HepG2 (cell line): ENCODE measurements at regions not wholly inside any gene's neighbourhood (a gene's known extent, or its start where the extent isn't known, plus 50 kb on each side); places are given as distances from the start of the nearest gene placed in this dataset.

Source experiments
- POLR2AphosphoS5 ChIP-seq: IDR thresholded peaks from 2 replicates; pipeline ENCODE4 v1.6.1; 2012; ENCODE audit warnings: low read depth, low read length
- TF ChIP-seq, protein P1 (sequence below): sonication (generic); formaldehyde crosslinking; IDR thresholded peaks from 2 replicates; pipeline ENCODE4 v1.5.0; 2020; ENCODE audit warnings: mild to moderate bottlenecking, missing genetic modification reagents, moderate library complexity
- TF ChIP-seq, protein P2 (sequence below): sonication (generic); formaldehyde crosslinking; IDR thresholded peaks from 2 replicates; pipeline ENCODE4 v1.4.0; 2020; ENCODE audit warnings: missing genetic modification reagents, mild to moderate bottlenecking, borderline replicate concordance
- TF ChIP-seq, protein P3 (sequence below): sonication (generic); formaldehyde crosslinking; IDR thresholded peaks from 2 replicates; pipeline ENCODE4 v1.5.0; 2020; ENCODE audit warnings: mild to moderate bottlenecking, missing genetic modification reagents, borderline replicate concordance

DNA sequence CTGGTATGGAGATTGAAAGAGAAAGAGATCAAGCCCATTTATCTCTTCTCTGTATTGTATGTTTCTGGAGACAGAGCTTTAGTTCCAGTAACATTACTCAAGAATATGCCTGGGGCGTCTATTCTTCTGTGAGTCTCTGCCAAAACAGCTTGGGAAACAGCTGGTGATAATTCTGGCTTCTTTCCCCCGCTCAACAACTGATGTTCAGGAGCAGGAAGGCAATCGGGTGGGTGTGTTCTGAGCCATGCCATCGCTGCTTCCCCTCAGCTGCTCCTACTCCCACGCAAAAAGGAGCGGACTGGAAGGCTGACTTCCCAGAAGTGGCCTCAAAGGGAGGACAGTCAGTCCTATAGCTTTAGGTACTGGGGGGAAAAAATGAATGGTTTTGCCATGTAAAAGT lies 695.1 kb downstream of the PLCL1 start:
- TF ChIP-seq, protein P1, sequence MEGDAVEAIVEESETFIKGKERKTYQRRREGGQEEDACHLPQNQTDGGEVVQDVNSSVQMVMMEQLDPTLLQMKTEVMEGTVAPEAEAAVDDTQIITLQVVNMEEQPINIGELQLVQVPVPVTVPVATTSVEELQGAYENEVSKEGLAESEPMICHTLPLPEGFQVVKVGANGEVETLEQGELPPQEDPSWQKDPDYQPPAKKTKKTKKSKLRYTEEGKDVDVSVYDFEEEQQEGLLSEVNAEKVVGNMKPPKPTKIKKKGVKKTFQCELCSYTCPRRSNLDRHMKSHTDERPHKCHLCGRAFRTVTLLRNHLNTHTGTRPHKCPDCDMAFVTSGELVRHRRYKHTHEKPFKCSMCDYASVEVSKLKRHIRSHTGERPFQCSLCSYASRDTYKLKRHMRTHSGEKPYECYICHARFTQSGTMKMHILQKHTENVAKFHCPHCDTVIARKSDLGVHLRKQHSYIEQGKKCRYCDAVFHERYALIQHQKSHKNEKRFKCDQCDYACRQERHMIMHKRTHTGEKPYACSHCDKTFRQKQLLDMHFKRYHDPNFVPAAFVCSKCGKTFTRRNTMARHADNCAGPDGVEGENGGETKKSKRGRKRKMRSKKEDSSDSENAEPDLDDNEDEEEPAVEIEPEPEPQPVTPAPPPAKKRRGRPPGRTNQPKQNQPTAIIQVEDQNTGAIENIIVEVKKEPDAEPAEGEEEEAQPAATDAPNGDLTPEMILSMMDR (CRISPR knock-in tag) = no peak
- TF ChIP-seq POLR2AphosphoS5 = no peak
- TF ChIP-seq, protein P2, sequence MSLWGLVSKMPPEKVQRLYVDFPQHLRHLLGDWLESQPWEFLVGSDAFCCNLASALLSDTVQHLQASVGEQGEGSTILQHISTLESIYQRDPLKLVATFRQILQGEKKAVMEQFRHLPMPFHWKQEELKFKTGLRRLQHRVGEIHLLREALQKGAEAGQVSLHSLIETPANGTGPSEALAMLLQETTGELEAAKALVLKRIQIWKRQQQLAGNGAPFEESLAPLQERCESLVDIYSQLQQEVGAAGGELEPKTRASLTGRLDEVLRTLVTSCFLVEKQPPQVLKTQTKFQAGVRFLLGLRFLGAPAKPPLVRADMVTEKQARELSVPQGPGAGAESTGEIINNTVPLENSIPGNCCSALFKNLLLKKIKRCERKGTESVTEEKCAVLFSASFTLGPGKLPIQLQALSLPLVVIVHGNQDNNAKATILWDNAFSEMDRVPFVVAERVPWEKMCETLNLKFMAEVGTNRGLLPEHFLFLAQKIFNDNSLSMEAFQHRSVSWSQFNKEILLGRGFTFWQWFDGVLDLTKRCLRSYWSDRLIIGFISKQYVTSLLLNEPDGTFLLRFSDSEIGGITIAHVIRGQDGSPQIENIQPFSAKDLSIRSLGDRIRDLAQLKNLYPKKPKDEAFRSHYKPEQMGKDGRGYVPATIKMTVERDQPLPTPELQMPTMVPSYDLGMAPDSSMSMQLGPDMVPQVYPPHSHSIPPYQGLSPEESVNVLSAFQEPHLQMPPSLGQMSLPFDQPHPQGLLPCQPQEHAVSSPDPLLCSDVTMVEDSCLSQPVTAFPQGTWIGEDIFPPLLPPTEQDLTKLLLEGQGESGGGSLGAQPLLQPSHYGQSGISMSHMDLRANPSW (CRISPR knock-in tag) = no peak
- TF ChIP-seq, protein P3, sequence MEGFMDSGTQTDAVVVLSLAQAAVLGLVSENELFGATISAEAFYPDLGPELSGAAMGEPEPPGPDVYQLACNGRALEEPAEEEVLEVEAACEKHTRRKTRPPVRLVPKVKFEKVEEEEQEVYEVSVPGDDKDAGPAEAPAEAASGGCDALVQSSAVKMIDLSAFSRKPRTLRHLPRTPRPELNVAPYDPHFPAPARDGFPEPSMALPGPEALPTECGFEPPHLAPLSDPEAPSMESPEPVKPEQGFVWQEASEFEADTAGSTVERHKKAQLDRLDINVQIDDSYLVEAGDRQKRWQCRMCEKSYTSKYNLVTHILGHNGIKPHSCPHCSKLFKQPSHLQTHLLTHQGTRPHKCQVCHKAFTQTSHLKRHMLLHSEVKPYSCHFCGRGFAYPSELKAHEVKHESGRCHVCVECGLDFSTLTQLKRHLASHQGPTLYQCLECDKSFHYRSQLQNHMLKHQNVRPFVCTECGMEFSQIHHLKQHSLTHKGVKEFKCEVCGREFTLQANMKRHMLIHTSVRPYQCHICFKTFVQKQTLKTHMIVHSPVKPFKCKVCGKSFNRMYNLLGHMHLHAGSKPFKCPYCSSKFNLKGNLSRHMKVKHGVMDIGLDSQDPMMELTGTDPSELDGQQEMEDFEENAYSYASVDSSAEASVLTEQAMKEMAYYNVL (CRISPR knock-in tag) = no peak
